ENCODE measurements at regions not wholly inside any gene's neighbourhood (a gene's known extent, or its start where the extent isn't known, plus 50 kb on each side); places are given as distances from the start of the nearest gene placed in this dataset.

- TF ChIP-seq CTCF (IDR thresholded peaks at IDR 0.05) = no peak
- no peak for TF ChIP-seq POLR2A (IDR thresholded peaks at IDR 0.05)
Observed at GRCh38 chr17:72399023-72399607, 278.3 kb downstream of the SOX9 start.

Data from testis (tissue), 2 donors.